GM23338 (cell line): ENCODE measurements at regions not wholly inside any gene's neighbourhood (a gene's known extent, or its start where the extent isn't known, plus 50 kb on each side); places are given as distances from the start of the nearest gene placed in this dataset.

ENCODE experiments used
- ATAC-seq: fragments of 200-7000 bp; cut with Tn5 transposase; 3 replicates; pipeline ENCODE4 v1.9.1; 2020
- DNase-seq: peaks from one replicate; pipeline ENCODE4 v3.0.0-alpha.2; 2015; ENCODE audit warnings: low spot score
- H2AFZ ChIP-seq: fragments of 200-600 bp; sonication (generic); 2 replicates; pipeline ENCODE4 v1.8.0; 2016; ENCODE audit warnings: antibody characterized with exemption, mild to moderate bottlenecking, moderate library complexity
- H3F3A ChIP-seq: fragments of 200-600 bp; sonication (generic); replicated peaks from 2 replicates; pipeline ENCODE4 v1.8.0; 2017; ENCODE audit warnings: antibody characterized with exemption, mixed run types, low read depth
- H3K27ac ChIP-seq: fragments of 200-600 bp; sonication (generic); 2 replicates; pipeline ENCODE4 v1.6.1; 2016; ENCODE audit warnings: low read depth
- H3K27me3 ChIP-seq: fragments of 200-600 bp; sonication (generic); 2 replicates; pipeline ENCODE4 v1.8.0; 2016; ENCODE audit warnings: mild to moderate bottlenecking, mixed run types, moderate library complexity; ENCODE audit not compliant: insufficient read depth
- H3K36me3 ChIP-seq: fragments of 200-600 bp; sonication (generic); 2 replicates; pipeline ENCODE4 v1.8.0; 2016; ENCODE audit warnings: mild to moderate bottlenecking; ENCODE audit not compliant: insufficient read depth
- H3K4me1 ChIP-seq: fragments of 200-600 bp; sonication (generic); 2 replicates; pipeline ENCODE4 v1.8.0; 2016; ENCODE audit warnings: mild to moderate bottlenecking, moderate library complexity; ENCODE audit not compliant: insufficient read depth
- H3K4me2 ChIP-seq: fragments of 200-600 bp; sonication (generic); 2 replicates; pipeline ENCODE4 v1.7.1; 2017; ENCODE audit warnings: mixed run types
- H3K4me3 ChIP-seq: fragments of 200-600 bp; sonication (generic); 2 replicates; pipeline ENCODE4 v1.6.1; 2016; ENCODE audit warnings: mixed run types
- H3K79me2 ChIP-seq: fragments of 200-600 bp; sonication (generic); replicated peaks from 2 replicates; pipeline ENCODE4 v1.8.0; 2017; ENCODE audit warnings: mild to moderate bottlenecking; ENCODE audit not compliant: insufficient read depth
- H3K9me2 ChIP-seq: fragments of 200-600 bp; sonication (generic); 2 replicates; pipeline ENCODE4 v1.8.0; 2017; ENCODE audit not compliant: insufficient read depth
- H4K20me1 ChIP-seq: fragments of 200-600 bp; sonication (generic); replicated peaks from 2 replicates; pipeline ENCODE4 v1.8.0; 2017; ENCODE audit warnings: mild to moderate bottlenecking; ENCODE audit not compliant: insufficient read depth
- H3K27ac Mint-ChIP-seq: 2 replicates; pipeline ENCODE4 v1.8.0; 2020; ENCODE audit warnings: inconsistent platforms, mild to moderate bottlenecking, moderate library complexity, mixed read lengths
- H3K27me3 Mint-ChIP-seq: 3 replicates; pipeline ENCODE4 v1.8.0; 2022; ENCODE audit warnings: low read depth, mild to moderate bottlenecking, moderate library complexity, mixed read lengths, inconsistent platforms; ENCODE audit not compliant: insufficient read depth, poor library complexity
- H3K36me3 Mint-ChIP-seq: 3 replicates; pipeline ENCODE4 v1.8.0; 2021; ENCODE audit warnings: low read depth, mild to moderate bottlenecking, inconsistent platforms, moderate library complexity, mixed read lengths
- H3K4me1 Mint-ChIP-seq: 3 replicates; pipeline ENCODE4 v1.8.0; 2020; ENCODE audit warnings: mild to moderate bottlenecking, inconsistent platforms, mixed read lengths
- H3K4me3 Mint-ChIP-seq: 3 replicates; pipeline ENCODE4 v1.8.0; 2021; ENCODE audit warnings: moderate library complexity, mild to moderate bottlenecking, inconsistent platforms, mixed read lengths
- H3K9me3 Mint-ChIP-seq: 3 replicates; pipeline ENCODE4 v1.8.0; 2020; ENCODE audit warnings: moderate library complexity, mild to moderate bottlenecking, inconsistent platforms, mixed read lengths
- POLR2AphosphoS5 ChIP-seq: IDR thresholded peaks from 2 replicates; pipeline ENCODE4 v1.6.1; 2016; ENCODE audit warnings: antibody characterized with exemption, low read depth
- STAT1 ChIP-seq: IDR thresholded peaks from one replicate; pipeline ENCODE4 v1.6.1; 2016; ENCODE audit warnings: antibody characterized with exemption; ENCODE audit not compliant: unreplicated experiment
- ZNF114 ChIP-seq: fragments of 250-450 bp; sonication (Bioruptor Pico); IDR thresholded peaks from 2 replicates; pipeline ENCODE4 v1.5.0; 2020; ENCODE audit warnings: mild to moderate bottlenecking, moderate library complexity
- ZNF331 ChIP-seq: fragments of 250-450 bp; sonication (Bioruptor Pico); IDR thresholded peaks from 2 replicates; pipeline ENCODE4 v1.5.0; 2020; ENCODE audit warnings: low read depth, mild to moderate bottlenecking, moderate library complexity
- TF ChIP-seq, protein P1 (sequence below): fragments of 250-450 bp; sonication (Bioruptor Pico); IDR thresholded peaks from 2 replicates; pipeline ENCODE4 v1.5.0; 2020; ENCODE audit warnings: mild to moderate bottlenecking, moderate library complexity
- TF ChIP-seq, protein P2 (sequence below): IDR thresholded peaks from 2 replicates; pipeline ENCODE4 v1.6.1; 2016; ENCODE audit warnings: antibody characterized with exemption

DNA sequence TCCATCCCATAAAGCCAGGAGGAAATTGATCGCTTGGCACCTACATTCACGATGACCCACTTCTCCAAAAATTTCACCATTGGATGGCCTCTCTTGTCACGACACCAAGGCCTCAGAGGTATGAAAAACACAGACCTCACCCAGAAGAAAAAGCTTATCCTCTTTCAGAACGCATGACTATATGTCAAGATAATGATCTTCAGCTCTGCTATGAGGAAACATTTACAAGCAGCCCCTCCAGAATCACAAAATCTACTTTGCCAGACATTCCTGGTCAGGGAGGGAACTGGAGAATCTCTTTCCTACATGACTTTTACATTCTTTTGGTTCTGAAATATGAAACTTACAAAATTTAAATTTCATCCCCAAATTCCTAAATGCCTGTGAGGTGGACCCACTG is 122.7 kb downstream of the WNT5A start (continued):
- TF ChIP-seq, protein P1, sequence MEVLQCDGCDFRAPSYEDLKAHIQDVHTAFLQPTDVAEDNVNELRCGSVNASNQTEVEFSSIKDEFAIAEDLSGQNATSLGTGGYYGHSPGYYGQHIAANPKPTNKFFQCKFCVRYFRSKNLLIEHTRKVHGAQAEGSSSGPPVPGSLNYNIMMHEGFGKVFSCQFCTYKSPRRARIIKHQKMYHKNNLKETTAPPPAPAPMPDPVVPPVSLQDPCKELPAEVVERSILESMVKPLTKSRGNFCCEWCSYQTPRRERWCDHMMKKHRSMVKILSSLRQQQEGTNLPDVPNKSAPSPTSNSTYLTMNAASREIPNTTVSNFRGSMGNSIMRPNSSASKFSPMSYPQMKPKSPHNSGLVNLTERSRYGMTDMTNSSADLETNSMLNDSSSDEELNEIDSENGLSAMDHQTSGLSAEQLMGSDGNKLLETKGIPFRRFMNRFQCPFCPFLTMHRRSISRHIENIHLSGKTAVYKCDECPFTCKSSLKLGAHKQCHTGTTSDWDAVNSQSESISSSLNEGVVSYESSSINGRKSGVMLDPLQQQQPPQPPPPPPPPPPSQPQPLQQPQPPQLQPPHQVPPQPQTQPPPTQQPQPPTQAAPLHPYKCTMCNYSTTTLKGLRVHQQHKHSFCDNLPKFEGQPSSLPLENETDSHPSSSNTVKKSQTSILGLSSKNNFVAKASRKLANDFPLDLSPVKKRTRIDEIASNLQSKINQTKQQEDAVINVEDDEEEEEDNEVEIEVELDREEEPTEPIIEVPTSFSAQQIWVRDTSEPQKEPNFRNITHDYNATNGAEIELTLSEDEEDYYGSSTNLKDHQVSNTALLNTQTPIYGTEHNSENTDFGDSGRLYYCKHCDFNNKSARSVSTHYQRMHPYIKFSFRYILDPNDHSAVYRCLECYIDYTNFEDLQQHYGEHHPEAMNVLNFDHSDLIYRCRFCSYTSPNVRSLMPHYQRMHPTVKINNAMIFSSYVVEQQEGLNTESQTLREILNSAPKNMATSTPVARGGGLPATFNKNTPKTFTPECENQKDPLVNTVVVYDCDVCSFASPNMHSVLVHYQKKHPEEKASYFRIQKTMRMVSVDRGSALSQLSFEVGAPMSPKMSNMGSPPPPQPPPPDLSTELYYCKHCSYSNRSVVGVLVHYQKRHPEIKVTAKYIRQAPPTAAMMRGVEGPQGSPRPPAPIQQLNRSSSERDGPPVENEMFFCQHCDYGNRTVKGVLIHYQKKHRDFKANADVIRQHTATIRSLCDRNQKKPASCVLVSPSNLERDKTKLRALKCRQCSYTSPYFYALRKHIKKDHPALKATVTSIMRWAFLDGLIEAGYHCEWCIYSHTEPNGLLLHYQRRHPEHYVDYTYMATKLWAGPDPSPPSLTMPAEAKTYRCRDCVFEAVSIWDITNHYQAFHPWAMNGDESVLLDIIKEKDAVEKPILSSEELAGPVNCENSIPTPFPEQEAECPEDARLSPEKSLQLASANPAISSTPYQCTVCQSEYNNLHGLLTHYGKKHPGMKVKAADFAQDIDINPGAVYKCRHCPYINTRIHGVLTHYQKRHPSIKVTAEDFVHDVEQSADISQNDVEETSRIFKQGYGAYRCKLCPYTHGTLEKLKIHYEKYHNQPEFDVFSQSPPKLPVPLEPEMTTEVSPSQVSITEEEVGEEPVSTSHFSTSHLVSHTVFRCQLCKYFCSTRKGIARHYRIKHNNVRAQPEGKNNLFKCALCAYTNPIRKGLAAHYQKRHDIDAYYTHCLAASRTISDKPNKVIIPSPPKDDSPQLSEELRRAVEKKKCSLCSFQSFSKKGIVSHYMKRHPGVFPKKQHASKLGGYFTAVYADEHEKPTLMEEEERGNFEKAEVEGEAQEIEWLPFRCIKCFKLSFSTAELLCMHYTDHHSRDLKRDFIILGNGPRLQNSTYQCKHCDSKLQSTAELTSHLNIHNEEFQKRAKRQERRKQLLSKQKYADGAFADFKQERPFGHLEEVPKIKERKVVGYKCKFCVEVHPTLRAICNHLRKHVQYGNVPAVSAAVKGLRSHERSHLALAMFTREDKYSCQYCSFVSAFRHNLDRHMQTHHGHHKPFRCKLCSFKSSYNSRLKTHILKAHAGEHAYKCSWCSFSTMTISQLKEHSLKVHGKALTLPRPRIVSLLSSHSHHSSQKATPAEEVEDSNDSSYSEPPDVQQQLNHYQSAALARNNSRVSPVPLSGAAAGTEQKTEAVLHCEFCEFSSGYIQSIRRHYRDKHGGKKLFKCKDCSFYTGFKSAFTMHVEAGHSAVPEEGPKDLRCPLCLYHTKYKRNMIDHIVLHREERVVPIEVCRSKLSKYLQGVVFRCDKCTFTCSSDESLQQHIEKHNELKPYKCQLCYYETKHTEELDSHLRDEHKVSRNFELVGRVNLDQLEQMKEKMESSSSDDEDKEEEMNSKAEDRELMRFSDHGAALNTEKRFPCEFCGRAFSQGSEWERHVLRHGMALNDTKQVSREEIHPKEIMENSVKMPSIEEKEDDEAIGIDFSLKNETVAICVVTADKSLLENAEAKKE (CRISPR knock-in tag): no peak
- no peak for TF ChIP-seq ZNF331 (CRISPR knock-in tag)
- TF ChIP-seq ZNF114 (CRISPR knock-in tag): no peak

DNA sequence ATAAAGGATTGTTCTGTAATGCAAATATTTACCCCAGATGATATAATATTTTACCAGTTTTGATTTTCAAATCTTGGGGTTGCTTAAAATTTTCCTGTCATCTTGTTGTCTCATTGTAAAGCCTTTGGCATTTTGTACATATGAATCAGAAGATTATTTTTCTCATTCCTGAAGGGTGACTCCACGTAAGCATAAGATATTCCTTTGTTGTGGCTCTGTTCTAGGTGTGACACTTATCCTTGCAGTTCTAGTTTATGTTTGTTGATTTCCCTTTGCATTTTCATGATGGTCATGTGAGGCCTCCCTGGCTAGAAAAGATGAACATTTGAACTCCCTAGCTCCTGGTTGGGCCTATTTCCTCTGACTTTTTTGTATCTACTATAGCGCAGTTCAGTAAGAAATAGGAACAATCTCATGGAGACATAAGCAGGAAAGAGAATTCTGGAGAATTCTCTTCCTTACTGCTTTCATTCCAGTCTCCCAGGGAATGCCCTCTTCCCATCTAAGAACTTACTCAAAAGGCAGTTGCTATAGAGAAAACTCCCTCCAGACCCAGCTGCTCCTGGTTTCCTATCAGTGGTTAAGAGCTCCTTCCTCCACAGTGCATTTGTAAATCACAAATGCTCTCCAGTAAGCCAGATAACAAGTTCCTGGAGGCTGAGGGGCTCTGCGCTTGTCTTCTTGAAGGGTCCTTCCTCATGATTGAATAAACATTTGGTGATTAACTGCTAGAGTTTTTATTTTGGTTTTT is 124.7 kb downstream of the WNT5A start:
- Mint-ChIP-seq H3K27ac (no peak overlapping the region), H3K36me3 (no peaks in the 10 kb centered on the region; the same call in 2 of the 3 replicates), H3K4me1 (peaks cover 5% of the 10 kb centered on the region; the same call in 2 of the 3 replicates), H3K27me3 (no peaks in the 10 kb centered on the region), H3K9me3 (no peaks in the 10 kb centered on the region), H3K4me3 (no peak overlapping the region)
- Histone ChIP-seq H3K4me3 (no peak overlapping the region), H2AFZ (no peak overlapping the region; the same call in 1 of the 2 replicates), H3K79me2 (no peaks in the 10 kb centered on the region), H3K4me2 (no peak overlapping the region), H3K27ac (no peak overlapping the region), H3K4me1 (no peaks in the 10 kb centered on the region), H3K9me2 (peaks cover 13% of the 10 kb centered on the region), H3F3A (no peaks in the 10 kb centered on the region), H3K27me3 (no peaks in the 10 kb centered on the region), H4K20me1 (no peaks in the 10 kb centered on the region), H3K36me3 (no peaks in the 10 kb centered on the region)
- ATAC-seq (no peak), DNase-seq (no peak)
- TF ChIP-seq, protein P1 (CRISPR knock-in tag): no peak
- TF ChIP-seq, protein P2, sequence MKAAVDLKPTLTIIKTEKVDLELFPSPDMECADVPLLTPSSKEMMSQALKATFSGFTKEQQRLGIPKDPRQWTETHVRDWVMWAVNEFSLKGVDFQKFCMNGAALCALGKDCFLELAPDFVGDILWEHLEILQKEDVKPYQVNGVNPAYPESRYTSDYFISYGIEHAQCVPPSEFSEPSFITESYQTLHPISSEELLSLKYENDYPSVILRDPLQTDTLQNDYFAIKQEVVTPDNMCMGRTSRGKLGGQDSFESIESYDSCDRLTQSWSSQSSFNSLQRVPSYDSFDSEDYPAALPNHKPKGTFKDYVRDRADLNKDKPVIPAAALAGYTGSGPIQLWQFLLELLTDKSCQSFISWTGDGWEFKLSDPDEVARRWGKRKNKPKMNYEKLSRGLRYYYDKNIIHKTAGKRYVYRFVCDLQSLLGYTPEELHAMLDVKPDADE: no peak
- no peak for TF ChIP-seq STAT1
- TF ChIP-seq ZNF331 (CRISPR knock-in tag): no peak
- TF ChIP-seq POLR2AphosphoS5: no peak
- no peak for TF ChIP-seq ZNF114 (CRISPR knock-in tag)
